ENCODE measurements at regions not wholly inside any gene's neighbourhood (a gene's known extent, or its start where the extent isn't known, plus 50 kb on each side); places are given as distances from the start of the nearest gene placed in this dataset.

GRCh38 chr4:34187056-34187455, 2057.3 kb downstream of the ARAP2 start:
- ChIA-PET POLR2A (ENCODE audit: low non-redundant PET) (no interaction called here), CTCF (no interaction called here)
- no TSS peak for BruUV-seq (replicated peaks)

DNA sequence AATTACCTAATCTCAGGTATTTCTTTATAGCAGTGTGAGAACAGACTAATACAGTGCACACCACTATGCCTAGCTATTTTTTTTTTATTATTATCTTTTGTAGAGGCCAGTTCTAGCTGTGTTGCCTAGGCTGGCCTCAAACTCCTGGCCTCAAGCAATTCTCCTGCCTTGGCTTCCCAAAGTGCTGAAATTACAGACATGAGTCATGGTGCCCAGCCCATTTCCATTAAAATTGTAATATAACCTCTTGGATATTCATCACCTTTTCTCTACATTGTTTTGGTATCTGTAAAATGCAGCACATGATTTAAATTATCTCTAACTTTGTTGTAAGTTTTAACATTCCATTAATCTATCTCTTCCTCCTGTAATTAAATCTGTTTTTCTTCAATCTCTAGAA, 2052.9 kb downstream of the ARAP2 start:
- ChIA-PET POLR2A (ENCODE audit: low non-redundant PET) (no interaction called here), CTCF (no interaction called here)
- BruUV-seq (replicated peaks): no TSS peak
- H3K27ac ChIP-seq (ENCODE audit: low read depth, low read length, poor library complexity, severe bottlenecking): no peak overlapping the region
- intact Hi-C loops (cut with micrococcal nuclease; ENCODE audit: unreplicated experiment): no loop called here
- H3K4me3 ChIP-seq (ENCODE audit: low read depth, low read length, poor library complexity, severe bottlenecking): no peak overlapping the region
- H3K9me3 ChIP-seq (ENCODE audit: low read depth, low read length, poor library complexity, severe bottlenecking): peaks cover 6% of the 10 kb centered on the region
- DNase-seq (ENCODE audit: low spot score): no peak
- H3K4me1 ChIP-seq (ENCODE audit: insufficient read depth, low read length, poor library complexity, severe bottlenecking): no peaks in the 10 kb centered on the region
- no peaks in the 10 kb centered on the region for H3K36me3 ChIP-seq (ENCODE audit: insufficient read depth, low read length, poor library complexity, severe bottlenecking)
- TF ChIP-seq EZH2 (IDR thresholded peaks at IDR 0.05; ENCODE audit: borderline replicate concordance, low read depth, low read length, poor library complexity, severe bottlenecking): no peak
- TF ChIP-seq, protein P1, sequence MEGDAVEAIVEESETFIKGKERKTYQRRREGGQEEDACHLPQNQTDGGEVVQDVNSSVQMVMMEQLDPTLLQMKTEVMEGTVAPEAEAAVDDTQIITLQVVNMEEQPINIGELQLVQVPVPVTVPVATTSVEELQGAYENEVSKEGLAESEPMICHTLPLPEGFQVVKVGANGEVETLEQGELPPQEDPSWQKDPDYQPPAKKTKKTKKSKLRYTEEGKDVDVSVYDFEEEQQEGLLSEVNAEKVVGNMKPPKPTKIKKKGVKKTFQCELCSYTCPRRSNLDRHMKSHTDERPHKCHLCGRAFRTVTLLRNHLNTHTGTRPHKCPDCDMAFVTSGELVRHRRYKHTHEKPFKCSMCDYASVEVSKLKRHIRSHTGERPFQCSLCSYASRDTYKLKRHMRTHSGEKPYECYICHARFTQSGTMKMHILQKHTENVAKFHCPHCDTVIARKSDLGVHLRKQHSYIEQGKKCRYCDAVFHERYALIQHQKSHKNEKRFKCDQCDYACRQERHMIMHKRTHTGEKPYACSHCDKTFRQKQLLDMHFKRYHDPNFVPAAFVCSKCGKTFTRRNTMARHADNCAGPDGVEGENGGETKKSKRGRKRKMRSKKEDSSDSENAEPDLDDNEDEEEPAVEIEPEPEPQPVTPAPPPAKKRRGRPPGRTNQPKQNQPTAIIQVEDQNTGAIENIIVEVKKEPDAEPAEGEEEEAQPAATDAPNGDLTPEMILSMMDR (conservative IDR thresholded peaks at IDR 0.05; ENCODE audit: low read depth, low read length): no peak
- no peaks in the 10 kb centered on the region for H3K27me3 ChIP-seq (replicated peaks; ENCODE audit: insufficient read depth, low read depth, low read length, poor library complexity)

More at GRCh38 chr4:34187056-34187455, 2057.3 kb downstream of the ARAP2 start:
- Histone ChIP-seq H3K4me1 (ENCODE audit: insufficient read depth, low read length, poor library complexity, severe bottlenecking) (no peaks in the 10 kb centered on the region), H3K4me3 (ENCODE audit: low read depth, low read length, poor library complexity, severe bottlenecking) (no peak overlapping the region), H3K36me3 (ENCODE audit: insufficient read depth, low read length, poor library complexity, severe bottlenecking) (no peaks in the 10 kb centered on the region), H3K27ac (ENCODE audit: low read depth, low read length, poor library complexity, severe bottlenecking) (no peak overlapping the region), H3K9me3 (ENCODE audit: low read depth, low read length, poor library complexity, severe bottlenecking) (peaks cover 4% of the 10 kb centered on the region), H3K27me3 (replicated peaks; ENCODE audit: insufficient read depth, low read depth, low read length, poor library complexity) (no peaks in the 10 kb centered on the region)
- TF ChIP-seq EZH2 (IDR thresholded peaks at IDR 0.05; ENCODE audit: borderline replicate concordance, low read depth, low read length, poor library complexity, severe bottlenecking): no peak
- TF ChIP-seq, protein P1 (conservative IDR thresholded peaks at IDR 0.05; ENCODE audit: low read depth, low read length): no peak
- intact Hi-C loops (cut with micrococcal nuclease; ENCODE audit: unreplicated experiment): no loop called here
- DNase-seq (ENCODE audit: low spot score): no peak

DNA sequence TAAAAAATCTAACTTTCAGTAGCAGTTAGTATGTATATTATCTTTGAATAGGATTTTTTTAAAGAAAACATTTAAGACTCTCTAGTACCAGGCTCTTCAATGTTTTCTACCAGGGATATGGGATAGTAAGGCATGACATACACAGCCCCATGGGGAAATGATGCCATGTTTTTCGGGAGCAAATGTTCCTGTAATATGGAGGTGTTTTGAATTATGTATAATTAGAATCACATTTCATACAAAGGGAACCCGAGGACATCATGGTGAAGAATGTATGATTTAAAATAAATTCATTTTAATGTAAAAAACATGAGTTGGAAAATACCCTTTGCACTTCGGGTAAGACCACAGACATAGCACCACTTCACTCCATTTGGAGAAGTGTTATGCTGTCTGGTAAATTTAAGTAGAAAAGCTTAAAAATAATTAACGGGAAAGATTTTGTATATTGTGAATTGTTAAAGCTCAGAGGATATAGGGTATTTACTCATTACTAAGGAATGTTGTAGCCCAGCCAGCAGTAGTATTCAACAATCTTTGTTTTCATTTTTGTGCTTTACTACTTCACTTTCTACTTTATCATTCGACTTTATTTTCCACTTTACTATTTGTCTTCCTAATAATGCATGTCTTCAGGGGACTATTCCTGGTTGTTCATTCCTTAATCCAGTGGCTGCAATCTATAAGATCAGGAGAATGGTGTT, 2050.7 kb downstream of the ARAP2 start:
- intact Hi-C loops (cut with micrococcal nuclease; ENCODE audit: unreplicated experiment): no loop called here
- H3K27ac ChIP-seq (ENCODE audit: low read depth, low read length, poor library complexity, severe bottlenecking): no peak overlapping the region
- no peak overlapping the region for H3K4me3 ChIP-seq (ENCODE audit: low read depth, low read length, poor library complexity, severe bottlenecking)
- POLR2A ChIA-PET (ENCODE audit: low non-redundant PET): no interaction called here
- H3K9me3 ChIP-seq (ENCODE audit: low read depth, low read length, poor library complexity, severe bottlenecking): peaks cover 6% of the 10 kb centered on the region
- CTCF ChIA-PET: no interaction called here
- DNase-seq (ENCODE audit: low spot score): no peak
- H3K36me3 ChIP-seq (ENCODE audit: insufficient read depth, low read length, poor library complexity, severe bottlenecking): no peaks in the 10 kb centered on the region
- no TSS peak for BruUV-seq (replicated peaks)
- TF ChIP-seq EZH2 (IDR thresholded peaks at IDR 0.05; ENCODE audit: borderline replicate concordance, low read depth, low read length, poor library complexity, severe bottlenecking): no peak
- TF ChIP-seq, protein P1 (conservative IDR thresholded peaks at IDR 0.05; ENCODE audit: low read depth, low read length): no peak
- no peaks in the 10 kb centered on the region for H3K4me1 ChIP-seq (ENCODE audit: insufficient read depth, low read length, poor library complexity, severe bottlenecking)
- no peaks in the 10 kb centered on the region for H3K27me3 ChIP-seq (replicated peaks; ENCODE audit: insufficient read depth, low read depth, low read length, poor library complexity)
